ENCODE measurements at regions not wholly inside any gene's neighbourhood (a gene's known extent, or its start where the extent isn't known, plus 50 kb on each side); places are given as distances from the start of the nearest gene placed in this dataset.

- no peak for TF ChIP-seq HDAC2 (IDR thresholded peaks at IDR 0.05; ENCODE audit: borderline replicate concordance in 1 of 2, low read depth in 2 of 2, low read length in 2 of 2)
- no peak for TF ChIP-seq SP2 (IDR thresholded peaks at IDR 0.05; ENCODE audit: low read length)
- TF ChIP-seq TCF12 (IDR thresholded peaks at IDR 0.05; ENCODE audit: low read depth, low read length): no peak
- TF ChIP-seq, protein P1, sequence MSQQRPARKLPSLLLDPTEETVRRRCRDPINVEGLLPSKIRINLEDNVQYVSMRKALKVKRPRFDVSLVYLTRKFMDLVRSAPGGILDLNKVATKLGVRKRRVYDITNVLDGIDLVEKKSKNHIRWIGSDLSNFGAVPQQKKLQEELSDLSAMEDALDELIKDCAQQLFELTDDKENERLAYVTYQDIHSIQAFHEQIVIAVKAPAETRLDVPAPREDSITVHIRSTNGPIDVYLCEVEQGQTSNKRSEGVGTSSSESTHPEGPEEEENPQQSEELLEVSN (IDR thresholded peaks at IDR 0.05): no peak
- TF ChIP-seq CBX5 (IDR thresholded peaks at IDR 0.05; ENCODE audit: low read depth, low read length): no peak
- TF ChIP-seq POLR2A (IDR thresholded peaks at IDR 0.05; ENCODE audit: control extremely low read depth in 1 of 2, low read depth in 2 of 2, low read length in 2 of 2): no peak
- no peak for TF ChIP-seq EP300 (IDR thresholded peaks at IDR 0.05; ENCODE audit: borderline replicate concordance in 1 of 2, low read depth in 2 of 2, low read length in 2 of 2)
Observed at GRCh38 chr17:36661047-36661666, 59.8 kb downstream of the MRM1 start (continued).
